K562 (cell line): ENCODE measurements at regions not wholly inside any gene's neighbourhood (a gene's known extent, or its start where the extent isn't known, plus 50 kb on each side); places are given as distances from the start of the nearest gene placed in this dataset.

Source experiments
- ATAC-seq: fragments of 200-7000 bp; cut with Tn5 transposase; 3 replicates; pipeline ENCODE4 v1.9.1; 2020; ENCODE audit warnings: moderate library complexity
- BruUV-seq: library from RNA; stranded (reverse); fragments of 400-500 nt; replicated peaks from 2 replicates; lab custom pipeline; 2021; lab: Mats Ljungman, UMichigan
- CTCF ChIA-PET: fragments of 300-600 bp; formaldehyde crosslinking; extraction: SDS; loops from one replicate; lab custom pipeline; 2021; ENCODE audit warnings: low intra/inter-chr PET ratio; lab: Yijun Ruan, JAX
- POLR2A ChIA-PET: fragments of 300-600, 350-650 bp; sonication (Branson Sonifier 250); formaldehyde crosslinking; extraction: SDS; loops from one replicate; lab custom pipeline; 2021; ENCODE audit warnings: antibody characterized with exemption, inconsistent platforms; lab: Yijun Ruan, JAX
- DNase-seq, 4 experiments: peaks; one replicate each; pipeline versions ENCODE4 v3.0.0 to v3.0.0-alpha.2; 2011 to 2018; ENCODE audit warnings: low spot score in 3 of 4, mixed read lengths in 3 of 4; ENCODE audit errors: extremely low read depth in 1 of 4
- FAIRE-seq: peaks from 2 replicates; lab custom pipeline; 2011; peaks lifted over from hg19 to GRCh38; lab: Jason Lieb, UNC
- H2AFZ ChIP-seq: 2 replicates; pipeline ENCODE4 v1.6.0; 2011; ENCODE audit warnings: low read depth, low read length, control low read depth, inconsistent platforms
- H3K27ac ChIP-seq: fragments of 200-600 bp; 3 replicates; pipeline ENCODE4 v1.8.0; 2011; ENCODE audit warnings: low read depth, mild to moderate bottlenecking, control low read depth, inconsistent platforms, low read length, moderate library complexity, mixed read lengths; ENCODE audit errors: extremely low read depth
- H3K27me3 ChIP-seq, 2 experiments: fragments of 300-600 bp in 1 of 2; 2 replicates in 1 of 2; 3 replicates in 1 of 2; pipeline versions ENCODE4 v1.6.0 to v1.8.0; 2011; ENCODE audit warnings: inconsistent platforms in 2 of 2, low read length in 2 of 2, mild to moderate bottlenecking in 1 of 2, mixed read lengths in 1 of 2, moderate library complexity in 1 of 2; ENCODE audit not compliant: control insufficient read depth in 2 of 2, insufficient read depth in 2 of 2
- H3K36me3 ChIP-seq: fragments of 300-600 bp; 3 replicates; pipeline ENCODE4 v1.8.0; 2011; ENCODE audit warnings: mild to moderate bottlenecking, low read length, inconsistent platforms; ENCODE audit not compliant: control insufficient read depth, insufficient read depth
- H3K4me1 ChIP-seq, 2 experiments: fragments of 200-600 bp in 1 of 2; replicated peaks in 1 of 2; 2 replicates in 1 of 2; 3 replicates in 1 of 2; pipeline versions ENCODE4 v1.5.1 to v1.8.0; 2011; ENCODE audit warnings: inconsistent platforms in 2 of 2, low read length in 2 of 2, mild to moderate bottlenecking in 1 of 2, mixed read lengths in 1 of 2, moderate library complexity in 1 of 2; ENCODE audit not compliant: control insufficient read depth in 2 of 2, insufficient read depth in 2 of 2
- H3K4me2 ChIP-seq: 2 replicates; pipeline ENCODE4 v1.6.1; 2011; ENCODE audit warnings: low read length, control low read depth, inconsistent platforms, mixed read lengths; ENCODE audit not compliant: insufficient read depth
- H3K4me3 ChIP-seq: fragments of 200-600 bp; sonication (generic), shearing (Covaris generic); 2 replicates; pipeline ENCODE4 v1.5.1; 2016; ENCODE audit warnings: control low read depth, inconsistent platforms
- H3K79me2 ChIP-seq: fragments of 200-600 bp; 3 replicates; pipeline ENCODE4 v1.8.0; 2011; ENCODE audit warnings: low read length, inconsistent platforms; ENCODE audit not compliant: control insufficient read depth, insufficient read depth
- H3K9ac ChIP-seq, 2 experiments: 2 replicates each; pipeline versions ENCODE4 v1.6.0 to v1.6.1; 2011; ENCODE audit warnings: low read depth in 2 of 2, low read length in 2 of 2, control low read depth in 1 of 2, inconsistent platforms in 1 of 2, mild to moderate bottlenecking in 1 of 2, mixed read lengths in 1 of 2; ENCODE audit not compliant: insufficient read depth in 1 of 2
- H3K9me1 ChIP-seq: one replicate; pipeline ENCODE4 v1.6.0; 2011; ENCODE audit warnings: inconsistent platforms, mild to moderate bottlenecking, low read length, moderate library complexity; ENCODE audit not compliant: control insufficient read depth, insufficient read depth
- H3K9me3 ChIP-seq: replicated peaks from 2 replicates; pipeline ENCODE4 v1.5.1; 2011; ENCODE audit warnings: low read depth, low read length, inconsistent platforms; ENCODE audit not compliant: control insufficient read depth, insufficient read depth
- H4K20me1 ChIP-seq: replicated peaks from 2 replicates; pipeline ENCODE4 v1.6.1; 2011; ENCODE audit warnings: low read length, inconsistent platforms, mixed read lengths; ENCODE audit not compliant: control insufficient read depth, insufficient read depth
- JUN ChIP-seq, 2 experiments: sonication (generic) in 1 of 2; formaldehyde crosslinking in 1 of 2; IDR thresholded peaks; 2 replicates each; pipeline versions ENCODE4 v1.6.1 to v1.8.0; 2012 to 2022; ENCODE audit warnings: borderline replicate concordance in 2 of 2, mild to moderate bottlenecking in 2 of 2, improper control_type of control experiment in 1 of 2, low read depth in 1 of 2, low read length in 1 of 2, missing genetic modification reagents in 1 of 2
- LCOR ChIP-seq: sonication (generic); formaldehyde crosslinking; IDR thresholded peaks from 2 replicates; pipeline ENCODE4 v1.8.0; 2022; ENCODE audit warnings: mild to moderate bottlenecking, missing genetic modification reagents
- RREB1 ChIP-seq: fragments of 250-450 bp; sonication (Bioruptor Pico); IDR thresholded peaks from 2 replicates; pipeline ENCODE4 v1.4.0; 2020
- TCF7 ChIP-seq: sonication (generic); IDR thresholded peaks from 2 replicates; pipeline ENCODE4 v1.6.1; 2016; ENCODE audit warnings: antibody characterized with exemption, borderline replicate concordance
- U2AF1 ChIP-seq: fragments of 200-400 bp; formaldehyde crosslinking; optimal IDR thresholded peaks from 2 replicates; pipeline ENCODE3; 2017; ENCODE audit warnings: mild to moderate bottlenecking, low read depth, low read length, moderate library complexity
- ZNF280B ChIP-seq: fragments of 250-450 bp; sonication (Bioruptor Pico); IDR thresholded peaks from 2 replicates; pipeline ENCODE4 v1.5.1; 2021; ENCODE audit warnings: mild to moderate bottlenecking
- ZNF655 ChIP-seq: fragments of 250-450 bp; sonication (Bioruptor Pico); IDR thresholded peaks from 2 replicates; pipeline ENCODE4 v1.5.0; 2021
- WGBS: fragments of 100-300 bp; shearing (Covaris generic); methylation state at CpG from one replicate; pipeline ENCODE4 v1.1.6; 2016; ENCODE audit warnings: low coverage, mixed read lengths; ENCODE audit not compliant: insufficient coverage; ENCODE audit errors: missing lambda C conversion rate; 5-methylcytosine and 5-hydroxymethylcytosine counted together
- in situ Hi-C: fragments of 300-500 bp; cut with MboI; formaldehyde crosslinking; loops from 4 replicates; pipeline ENCODE4 v1.15.0; 2018; ENCODE audit warnings: inconsistent platforms, mixed read lengths
- intact Hi-C: fragments of 100-400 bp; cut with micrococcal nuclease; formaldehyde crosslinking; loops from 2 replicates; pipeline ENCODE4 v1.14.2; 2022
- TF ChIP-seq, protein P1 (sequence below), 2 experiments: fragments of 450-650 bp; IDR thresholded peaks; 2 replicates each; pipeline ENCODE4 v1.6.1; 2018; ENCODE audit warnings: mild to moderate bottlenecking in 2 of 2, low read depth in 1 of 2; ENCODE audit not compliant: partially characterized antibody in 2 of 2

DNA sequence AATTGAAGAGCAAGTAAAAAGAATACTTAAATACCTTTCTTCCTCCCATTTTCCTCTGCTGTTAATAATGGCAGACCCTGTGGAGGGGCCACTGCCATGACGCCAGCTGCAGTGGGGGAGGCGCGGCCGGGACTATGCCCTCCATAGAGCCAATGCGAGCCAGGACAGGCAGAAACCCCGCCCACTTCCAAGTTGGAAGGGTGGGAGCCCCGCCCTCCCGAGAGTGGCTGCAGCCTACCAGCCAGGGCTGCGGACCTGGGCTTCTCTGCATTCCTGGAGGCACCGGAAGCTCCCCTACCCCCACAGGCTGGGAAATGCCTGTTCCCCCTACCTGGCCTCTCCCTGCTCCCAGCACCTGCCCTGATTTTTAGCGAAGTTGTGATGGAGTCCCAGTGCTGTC is 439.4 kb upstream of the CDH19 start:
- Histone ChIP-seq H3K79me2 (no peaks in the 10 kb centered on the region), H3K36me3 (no peaks in the 10 kb centered on the region), H3K4me1 (no peaks in the 10 kb centered on the region), H3K9me3 (no peaks in the 10 kb centered on the region), H3K4me2 (no peak overlapping the region), H3K9ac (no peak overlapping the region), H3K27me3 (no peaks in the 10 kb centered on the region), H3K4me3 (no peak overlapping the region), H4K20me1 (no peaks in the 10 kb centered on the region), H3K9me1 (no peaks in the 10 kb centered on the region), H3K27ac (no peak overlapping the region), H2AFZ (no peak overlapping the region)
- CTCF ChIA-PET = no interaction called here
- BruUV-seq = no TSS peak
- in situ Hi-C loops (no loop called here), intact Hi-C loops (no loop called here)
- POLR2A ChIA-PET = no interaction called here
- FAIRE-seq = no peak
- no peak for DNase-seq
- 0% methylated on average over 5 of the region's 11 CpGs for WGBS
- ATAC-seq = no peak
- TF ChIP-seq JUN (IDR thresholded peaks at IDR 0.05; ENCODE audit: borderline replicate concordance, low read depth, low read length) (no peak), JUN (CRISPR knock-in tag; IDR thresholded peaks at IDR 0.05; ENCODE audit: borderline replicate concordance) (no peak), ZNF655 (CRISPR knock-in tag) (no peak), LCOR (CRISPR knock-in tag) (no peak), RREB1 (no peak), ZNF280B (CRISPR knock-in tag) (no peak), U2AF1 (no peak), TCF7 (no peak)
- TF ChIP-seq, protein P1, sequence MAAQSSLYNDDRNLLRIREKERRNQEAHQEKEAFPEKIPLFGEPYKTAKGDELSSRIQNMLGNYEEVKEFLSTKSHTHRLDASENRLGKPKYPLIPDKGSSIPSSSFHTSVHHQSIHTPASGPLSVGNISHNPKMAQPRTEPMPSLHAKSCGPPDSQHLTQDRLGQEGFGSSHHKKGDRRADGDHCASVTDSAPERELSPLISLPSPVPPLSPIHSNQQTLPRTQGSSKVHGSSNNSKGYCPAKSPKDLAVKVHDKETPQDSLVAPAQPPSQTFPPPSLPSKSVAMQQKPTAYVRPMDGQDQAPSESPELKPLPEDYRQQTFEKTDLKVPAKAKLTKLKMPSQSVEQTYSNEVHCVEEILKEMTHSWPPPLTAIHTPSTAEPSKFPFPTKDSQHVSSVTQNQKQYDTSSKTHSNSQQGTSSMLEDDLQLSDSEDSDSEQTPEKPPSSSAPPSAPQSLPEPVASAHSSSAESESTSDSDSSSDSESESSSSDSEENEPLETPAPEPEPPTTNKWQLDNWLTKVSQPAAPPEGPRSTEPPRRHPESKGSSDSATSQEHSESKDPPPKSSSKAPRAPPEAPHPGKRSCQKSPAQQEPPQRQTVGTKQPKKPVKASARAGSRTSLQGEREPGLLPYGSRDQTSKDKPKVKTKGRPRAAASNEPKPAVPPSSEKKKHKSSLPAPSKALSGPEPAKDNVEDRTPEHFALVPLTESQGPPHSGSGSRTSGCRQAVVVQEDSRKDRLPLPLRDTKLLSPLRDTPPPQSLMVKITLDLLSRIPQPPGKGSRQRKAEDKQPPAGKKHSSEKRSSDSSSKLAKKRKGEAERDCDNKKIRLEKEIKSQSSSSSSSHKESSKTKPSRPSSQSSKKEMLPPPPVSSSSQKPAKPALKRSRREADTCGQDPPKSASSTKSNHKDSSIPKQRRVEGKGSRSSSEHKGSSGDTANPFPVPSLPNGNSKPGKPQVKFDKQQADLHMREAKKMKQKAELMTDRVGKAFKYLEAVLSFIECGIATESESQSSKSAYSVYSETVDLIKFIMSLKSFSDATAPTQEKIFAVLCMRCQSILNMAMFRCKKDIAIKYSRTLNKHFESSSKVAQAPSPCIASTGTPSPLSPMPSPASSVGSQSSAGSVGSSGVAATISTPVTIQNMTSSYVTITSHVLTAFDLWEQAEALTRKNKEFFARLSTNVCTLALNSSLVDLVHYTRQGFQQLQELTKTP (IDR thresholded peaks at IDR 0.05; ENCODE audit: low read depth in 1 of 2, partially characterized antibody in 2 of 2) = no peak
